ENCODE measurements at regions not wholly inside any gene's neighbourhood (a gene's known extent, or its start where the extent isn't known, plus 50 kb on each side); places are given as distances from the start of the nearest gene placed in this dataset.

DNA sequence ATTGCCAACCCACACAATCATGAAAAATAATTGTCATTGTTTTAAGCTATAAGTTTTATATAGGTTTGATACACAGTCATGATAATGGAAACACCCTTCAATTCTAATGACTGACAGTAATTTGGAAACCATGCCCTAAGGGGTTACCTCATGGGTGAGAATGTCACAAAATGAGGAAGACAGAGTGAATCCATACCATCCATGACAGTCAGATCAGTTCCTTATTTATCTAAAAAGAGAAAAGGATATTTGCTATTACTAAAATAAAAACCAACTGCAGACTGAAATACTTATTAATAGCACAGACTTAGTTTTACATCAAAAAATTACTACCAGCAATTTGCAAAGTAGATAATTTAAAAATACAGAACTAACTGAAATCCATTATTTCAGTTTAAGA is 437.8 kb downstream of the UTRN start:
- DNase-seq (ENCODE audit: low read depth in 2 of 2): no peak

DNA sequence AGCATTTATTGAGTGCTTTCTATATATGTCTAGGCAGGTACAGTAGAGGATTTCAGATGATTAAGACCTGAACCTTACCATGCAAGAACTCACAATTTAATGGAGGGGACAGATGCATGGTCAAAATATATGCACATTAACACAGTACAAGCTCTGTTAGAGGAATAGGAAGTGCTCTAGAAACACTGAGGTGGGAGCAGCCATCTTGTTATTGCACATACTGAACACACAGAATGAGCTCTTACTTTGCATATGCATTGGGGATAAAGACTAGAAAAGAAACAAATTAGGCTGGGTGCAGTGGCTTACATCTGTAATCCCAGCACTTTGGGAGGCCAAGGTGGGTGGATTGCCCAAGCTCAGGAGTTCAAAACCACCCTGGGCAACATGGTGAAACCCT is 438.3 kb downstream of the UTRN start:
- no peak for DNase-seq (ENCODE audit: low read depth in 2 of 2)

DNA sequence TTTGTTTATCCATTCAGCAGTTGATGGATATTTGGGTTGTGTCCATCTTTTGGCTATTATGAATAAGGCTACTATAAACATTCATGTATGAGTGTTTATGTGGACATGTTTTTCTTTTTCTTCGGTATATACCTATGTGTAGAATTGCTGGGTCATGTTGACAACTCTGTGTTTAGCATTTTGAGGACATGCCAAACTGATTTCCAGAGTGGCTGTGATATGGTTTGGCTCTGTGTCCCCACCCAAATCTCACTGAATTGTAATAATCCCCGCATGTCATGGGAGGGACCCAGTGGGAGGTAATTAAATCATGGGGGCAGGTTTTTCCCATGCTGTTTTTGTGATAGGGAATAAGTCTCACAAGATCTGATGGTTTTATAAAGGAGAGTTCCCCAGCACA is 439.7 kb downstream of the UTRN start:
- no peak for DNase-seq (ENCODE audit: low read depth in 2 of 2)

DNA sequence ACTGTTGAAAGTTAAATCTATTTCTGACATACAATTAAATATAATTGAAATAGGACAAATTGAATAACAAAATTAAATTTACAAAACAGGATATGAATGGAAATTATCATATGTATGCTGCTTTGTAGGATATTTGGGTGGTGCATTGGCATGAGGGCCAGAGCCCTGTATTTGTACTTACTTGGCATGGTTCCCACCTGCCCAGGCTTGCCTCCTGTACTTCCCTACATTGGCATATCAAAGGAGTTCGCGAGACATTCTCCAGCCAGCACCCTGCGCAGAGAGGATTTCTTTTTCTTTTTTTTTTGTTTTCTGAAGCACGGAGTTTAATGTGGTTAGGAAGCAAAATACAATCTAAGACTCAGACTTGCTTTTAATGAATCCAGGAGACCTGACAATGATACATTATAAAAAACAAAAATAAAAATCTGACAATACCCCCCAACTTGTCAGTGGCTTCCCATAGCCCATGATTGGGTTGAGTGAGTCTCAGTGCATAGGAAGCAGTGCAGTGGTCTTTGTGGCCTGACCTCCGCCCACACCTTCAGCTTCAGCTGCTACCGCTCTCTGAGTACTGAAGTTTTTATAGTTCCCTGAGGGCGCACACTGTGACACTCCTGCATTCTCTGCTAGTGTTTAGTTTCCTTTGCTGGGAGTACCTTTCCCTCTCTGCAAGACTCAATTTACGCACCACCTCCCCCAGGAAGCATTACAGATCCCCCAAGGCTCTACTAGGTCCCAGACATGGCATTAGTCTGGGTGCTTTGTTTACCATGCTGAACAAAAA is 440.8 kb downstream of the UTRN start:
- no peak for DNase-seq (ENCODE audit: low read depth in 2 of 2)

DNA sequence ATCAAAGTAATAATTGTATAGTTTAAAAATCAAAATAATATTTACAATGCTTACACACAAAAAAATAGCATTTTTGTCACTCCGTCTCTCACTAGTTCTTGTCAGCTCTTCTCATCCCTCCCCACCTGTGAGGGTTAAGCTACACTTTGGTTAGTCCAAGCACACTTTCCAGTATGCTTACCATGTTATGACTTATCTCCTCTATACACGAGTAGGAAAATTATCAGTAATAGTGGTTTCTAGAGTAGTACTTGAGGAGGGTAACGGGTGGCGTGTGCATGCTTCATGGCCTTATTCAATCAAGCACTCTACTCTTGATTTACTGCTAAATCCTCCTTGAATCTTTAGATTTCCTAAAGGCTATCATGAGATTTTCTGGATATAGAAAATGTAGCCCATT is 443.7 kb downstream of the UTRN start:
- DNase-seq (ENCODE audit: low read depth in 2 of 2): no peak

DNA sequence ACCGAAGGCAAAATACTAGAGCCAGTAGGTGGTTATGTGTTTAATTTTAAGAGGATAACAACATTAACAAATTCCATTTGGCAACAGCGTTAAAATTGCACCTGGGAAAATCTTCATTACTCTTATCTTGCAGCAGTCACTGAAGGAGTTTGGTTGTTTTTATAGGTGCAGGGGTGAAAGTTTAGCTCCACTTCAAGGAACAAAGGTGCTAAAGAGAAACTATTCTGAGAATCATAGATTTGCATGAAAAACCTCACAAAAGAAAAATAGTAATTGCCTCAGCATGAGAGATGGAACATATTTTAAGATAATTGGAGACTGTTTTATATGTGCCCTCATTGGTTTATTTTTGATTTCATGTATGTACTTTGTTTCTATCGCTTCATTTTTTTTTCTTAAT is 444.4 kb downstream of the UTRN start:
- DNase-seq (ENCODE audit: low read depth in 2 of 2): no peak

DNA sequence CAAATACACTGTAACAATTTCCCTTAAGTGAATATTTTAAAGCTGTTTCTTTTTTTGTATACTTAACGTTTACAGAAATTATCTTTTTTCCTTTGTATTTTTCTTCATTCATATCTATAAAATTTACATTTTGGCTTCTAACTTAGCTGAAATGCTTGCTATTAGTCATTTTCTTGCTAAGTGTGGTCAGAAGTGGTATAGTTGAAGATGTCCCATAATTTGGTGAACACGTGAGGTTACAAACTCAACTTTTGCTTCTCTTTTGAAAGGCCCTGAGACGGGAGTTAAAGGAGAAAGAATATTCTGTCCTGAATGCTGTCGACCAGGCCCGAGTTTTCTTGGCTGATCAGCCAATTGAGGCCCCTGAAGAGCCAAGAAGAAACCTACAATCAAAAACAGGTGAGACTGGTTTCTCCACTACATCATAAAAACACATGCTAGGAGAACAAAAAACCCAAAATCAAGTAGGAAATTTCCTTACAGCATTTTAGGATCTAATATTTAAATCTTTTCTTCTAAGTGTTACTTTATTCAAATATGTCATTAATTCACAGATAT is 445.0 kb downstream of the UTRN start:
- no peak for DNase-seq (ENCODE audit: low read depth in 2 of 2)

DNA sequence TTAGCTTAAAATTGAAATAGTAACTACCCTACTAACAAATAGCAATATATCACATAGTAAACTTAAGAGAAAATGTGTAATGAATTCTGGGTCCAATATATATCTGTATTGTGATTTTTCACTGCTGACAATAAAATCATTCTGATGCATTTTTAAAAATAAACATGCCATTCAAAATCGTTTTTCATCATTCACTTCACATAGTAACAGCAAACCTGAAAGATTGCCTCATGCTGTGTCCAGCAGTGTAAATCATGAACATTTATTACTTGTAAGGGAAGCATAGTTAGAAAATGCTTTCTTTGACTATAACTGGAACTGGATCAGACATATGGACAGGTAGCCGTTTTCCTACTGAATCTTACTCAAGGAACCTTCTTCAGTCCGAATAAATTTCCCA is 446.1 kb downstream of the UTRN start:
- DNase-seq (ENCODE audit: low read depth in 2 of 2): no peak

DNA sequence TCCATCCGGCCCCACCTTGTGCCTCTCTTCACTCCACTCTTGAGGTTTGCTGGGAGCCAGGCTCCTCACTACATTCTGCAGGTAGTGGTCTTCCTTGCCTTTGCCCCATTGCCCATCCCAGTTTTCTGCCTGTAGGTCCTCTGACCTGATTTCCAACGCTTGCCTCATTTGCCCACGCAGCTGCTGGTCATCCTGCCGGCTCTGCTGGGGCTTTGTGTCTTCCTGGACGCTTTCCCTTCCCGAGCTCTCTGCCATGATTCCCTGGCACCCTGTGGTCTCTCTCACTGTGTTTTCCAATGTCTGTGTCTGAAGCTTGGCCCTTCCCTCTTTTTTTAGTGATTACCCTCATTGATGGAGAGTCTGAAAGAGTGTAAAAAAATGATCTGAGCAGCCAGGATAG is 451.6 kb downstream of the UTRN start:
- no peak for DNase-seq (ENCODE audit: low read depth in 2 of 2)

DNA sequence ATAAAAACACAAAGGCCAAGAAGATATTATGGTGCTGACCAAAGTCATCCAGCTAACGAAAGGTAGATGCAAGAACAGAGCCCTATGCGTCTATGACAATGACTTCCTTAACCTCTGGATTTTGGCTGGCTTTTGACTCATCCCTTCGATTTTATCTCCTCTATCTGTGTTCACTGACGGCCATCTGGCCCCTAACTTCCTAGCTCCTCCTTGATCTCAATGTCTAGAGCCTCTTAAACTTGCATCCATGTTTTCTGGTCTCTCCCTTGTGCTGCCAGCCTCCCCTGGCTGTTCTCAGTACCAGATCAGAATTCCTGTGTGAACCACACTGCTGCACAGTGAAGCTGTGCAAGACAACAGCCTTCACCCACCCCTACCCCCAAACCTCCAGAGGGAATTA is 452.9 kb downstream of the UTRN start:
- no peak for DNase-seq (ENCODE audit: low read depth in 2 of 2)

DNA sequence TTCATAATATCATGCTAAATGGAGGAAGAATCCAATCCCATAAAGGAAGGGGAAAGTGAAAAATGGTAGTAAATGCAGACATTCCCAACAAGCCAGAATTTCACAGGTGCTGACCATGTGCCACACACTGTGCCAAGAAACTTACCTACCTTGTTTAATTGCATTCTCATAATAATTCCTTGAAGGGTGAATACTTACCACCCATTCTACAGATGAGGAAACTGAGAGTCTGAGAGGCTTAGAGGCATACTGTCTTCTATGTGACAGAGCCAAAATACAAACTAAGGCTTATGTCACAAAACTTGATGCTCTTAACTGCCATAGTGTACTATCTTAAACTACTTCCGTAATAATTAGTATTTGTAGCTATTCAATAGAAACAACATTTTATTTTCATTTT is 454.7 kb downstream of the UTRN start:
- DNase-seq (ENCODE audit: low read depth in 2 of 2): no peak

DNA sequence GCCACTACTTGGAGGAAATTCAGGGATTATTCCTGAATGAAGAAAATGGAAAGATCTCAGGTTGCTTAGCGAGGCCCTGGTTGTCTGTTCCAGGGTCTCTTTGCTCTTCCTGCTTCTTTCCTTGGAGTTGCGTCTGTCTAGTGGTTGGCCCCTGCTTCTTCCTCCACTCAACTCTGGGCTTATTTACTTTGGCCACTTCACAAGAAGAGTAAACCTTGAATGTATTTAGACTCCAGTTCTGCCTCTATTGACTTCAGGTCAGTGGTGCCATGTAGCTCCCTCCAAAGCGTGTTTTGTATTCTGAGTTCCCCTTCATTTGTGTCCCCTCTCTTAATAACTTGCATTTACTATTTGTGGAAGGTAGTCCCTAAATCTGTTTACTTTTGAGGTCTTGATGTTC is 456.5 kb downstream of the UTRN start:
- DNase-seq (ENCODE audit: low read depth in 2 of 2): no peak

DNA sequence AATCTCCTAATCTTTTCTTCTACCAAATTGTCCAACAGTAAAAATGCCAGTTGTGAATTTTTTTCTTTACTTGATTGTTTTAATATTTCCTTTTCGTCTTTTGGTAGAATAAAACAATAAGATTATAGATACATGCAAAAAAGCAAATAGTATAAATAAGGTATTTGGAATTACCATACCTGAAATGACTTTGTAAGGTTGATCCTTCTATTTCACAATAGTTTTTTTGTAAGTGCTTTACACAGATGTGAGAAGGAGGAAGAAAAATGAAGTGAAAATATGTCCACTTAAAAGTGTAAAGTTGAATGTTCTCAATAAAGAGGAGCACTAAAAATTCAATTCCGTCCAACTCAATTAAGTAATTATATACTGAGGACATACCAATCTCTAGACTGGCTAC is 457.6 kb downstream of the UTRN start:
- DNase-seq (ENCODE audit: low read depth in 2 of 2): no peak

DNA sequence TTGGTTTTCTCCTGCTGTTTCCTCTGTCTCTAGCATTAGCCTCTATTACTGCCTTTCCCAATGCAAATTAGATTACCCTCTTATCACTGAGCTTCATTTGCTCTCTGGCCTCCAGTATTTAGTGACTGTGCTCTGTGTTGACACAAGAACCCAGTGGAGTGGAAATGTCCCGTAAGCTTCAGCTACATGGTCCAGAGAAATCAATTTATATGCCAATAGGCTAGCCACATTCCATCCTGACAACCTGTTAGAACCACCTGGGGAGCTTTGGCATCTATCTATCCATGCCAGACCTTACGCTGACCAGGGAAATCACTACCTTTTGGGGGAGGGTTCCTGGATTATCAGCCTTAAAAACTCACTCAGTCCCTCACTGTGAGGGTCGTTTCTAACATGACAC is 459.6 kb downstream of the UTRN start:
- DNase-seq (ENCODE audit: low read depth in 2 of 2): no peak

DNA sequence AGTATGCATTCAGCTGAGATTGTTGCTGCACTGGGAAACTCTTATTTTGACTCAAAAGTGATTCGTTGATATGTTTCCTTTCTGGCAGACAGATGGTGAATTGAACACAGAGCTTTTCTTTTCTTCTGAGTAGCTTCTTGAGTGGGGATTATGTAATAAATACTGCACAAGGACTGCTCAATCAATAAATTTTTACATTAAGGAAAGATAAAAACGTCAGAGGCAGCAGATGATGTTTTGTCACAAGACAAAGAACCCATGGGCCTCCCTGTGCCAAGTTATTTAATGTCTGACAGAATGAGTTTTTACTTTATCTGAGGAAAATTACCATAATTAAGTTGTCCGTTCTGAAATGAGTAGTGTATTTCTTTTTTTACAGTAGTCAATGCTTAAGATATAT is 460.3 kb downstream of the UTRN start:
- DNase-seq (ENCODE audit: low read depth in 2 of 2): no peak

DNA sequence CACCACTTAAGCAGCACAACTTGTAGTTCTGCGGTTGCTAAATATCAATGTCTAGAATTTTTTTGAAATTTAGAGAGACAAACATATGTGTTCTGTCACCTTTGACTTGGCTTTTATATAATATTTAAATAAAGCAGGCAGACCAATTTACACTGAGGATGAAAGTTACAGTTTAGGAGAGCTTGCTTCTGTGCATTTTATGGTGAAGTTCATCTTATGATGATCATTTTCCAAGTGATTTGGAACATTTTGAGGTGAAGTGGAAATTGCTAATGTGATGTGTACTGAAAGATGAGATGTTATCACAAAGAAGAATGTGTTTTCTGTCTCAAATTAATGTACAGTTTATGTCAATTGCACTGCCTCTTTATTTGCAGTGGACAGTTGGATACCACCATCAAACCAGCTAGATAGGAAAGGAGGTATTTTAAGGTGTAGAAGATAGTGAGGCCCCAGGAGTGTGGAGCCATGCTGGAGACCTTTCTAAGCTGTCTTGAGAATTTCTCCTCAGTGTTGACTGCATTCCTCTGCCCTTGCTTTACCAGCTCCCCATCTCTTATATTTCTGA is 461.9 kb downstream of the UTRN start:
- no peak for DNase-seq (ENCODE audit: low read depth in 2 of 2)

DNA sequence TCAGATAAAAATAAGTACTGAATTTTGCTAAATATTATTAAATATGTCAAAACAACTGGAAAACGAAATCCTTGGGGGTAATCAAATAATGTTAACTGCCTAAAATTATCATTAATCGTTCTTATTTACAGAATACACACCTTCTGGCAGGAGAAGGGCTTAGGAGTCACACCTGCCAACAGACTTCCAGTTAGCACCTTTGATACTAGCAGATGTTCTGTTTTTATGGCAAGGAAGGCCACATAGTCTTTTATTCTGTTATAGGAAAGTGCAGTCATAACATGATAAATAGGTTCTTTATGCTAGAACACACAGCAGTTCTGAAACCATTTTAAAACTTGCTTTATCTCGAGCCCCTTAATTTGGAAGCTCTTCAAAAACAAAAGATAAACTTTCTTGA is 464.1 kb downstream of the UTRN start:
- DNase-seq (ENCODE audit: low read depth in 2 of 2): no peak

DNA sequence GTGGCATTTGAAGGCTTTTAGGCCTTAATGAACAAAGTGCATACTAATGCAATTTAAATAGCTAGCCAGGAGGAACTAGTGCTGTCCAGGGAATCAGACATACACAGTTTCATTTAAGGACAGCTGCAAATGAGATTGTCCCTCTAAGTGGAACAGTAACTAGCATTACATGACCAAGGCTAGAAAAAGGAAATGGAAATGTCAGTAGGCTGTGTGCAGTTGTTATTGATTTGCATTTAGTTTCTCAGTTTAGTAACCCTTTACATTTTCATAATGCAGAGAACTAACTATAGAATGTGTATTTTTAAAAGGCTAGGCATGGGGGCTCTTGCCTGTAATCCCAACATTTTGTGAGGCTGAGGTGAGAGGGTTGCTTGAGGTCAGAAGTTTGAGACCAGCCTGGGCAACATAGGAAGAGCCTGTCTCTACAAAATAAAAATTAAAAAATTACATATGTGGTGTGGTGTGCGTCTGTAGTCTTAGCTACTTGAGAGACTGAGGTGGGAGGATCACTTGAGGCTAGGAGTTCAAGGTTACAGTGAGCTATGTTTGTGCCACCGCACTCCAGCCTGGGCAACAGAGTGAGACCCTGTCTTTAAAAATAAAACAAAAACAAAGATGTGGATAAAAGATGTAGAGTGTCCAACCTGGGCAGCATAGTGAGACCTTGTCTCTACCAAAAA is 468.0 kb downstream of the UTRN start:
- DNase-seq (ENCODE audit: low read depth in 2 of 2): no peak

DNA sequence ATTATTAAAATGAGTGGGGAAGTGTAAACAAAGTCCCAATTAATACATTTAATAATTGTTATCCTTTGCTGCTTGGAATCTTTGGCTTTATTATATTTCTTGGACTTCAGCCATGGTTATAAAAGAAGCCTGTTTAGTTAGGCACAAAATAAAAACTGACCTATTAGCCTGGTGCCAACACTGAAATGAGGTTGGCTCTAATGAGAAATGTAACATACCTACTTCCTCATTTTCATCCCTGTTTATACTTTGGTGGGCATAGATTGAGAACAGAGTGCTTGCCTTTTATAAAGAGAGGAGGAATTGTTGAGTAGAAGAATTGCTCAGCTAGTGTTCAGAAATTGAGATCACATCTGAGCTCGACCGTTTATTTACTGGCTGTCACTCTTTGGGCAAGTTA is 471.3 kb downstream of the UTRN start:
- DNase-seq (ENCODE audit: low read depth in 2 of 2): no peak

DNA sequence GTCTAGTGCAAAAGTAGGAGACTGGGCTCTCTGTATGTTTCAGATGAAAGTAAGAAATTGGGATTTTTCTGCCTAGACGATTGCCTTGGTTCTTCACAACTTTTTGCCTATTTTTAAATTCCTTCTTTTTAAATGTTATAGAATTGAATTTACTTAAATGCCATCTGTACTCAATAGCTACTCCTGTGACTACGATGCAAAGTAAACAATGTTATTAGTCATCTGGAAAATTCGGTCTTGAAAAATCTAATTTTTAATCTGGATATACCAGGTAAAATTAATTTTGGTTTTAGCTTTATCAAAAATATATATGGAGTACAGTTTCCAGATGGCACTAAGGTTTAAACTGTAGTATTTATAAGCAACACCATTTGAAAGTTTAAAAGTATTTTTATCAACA is 472.2 kb downstream of the UTRN start:
- DNase-seq (ENCODE audit: low read depth in 2 of 2): no peak

DNA sequence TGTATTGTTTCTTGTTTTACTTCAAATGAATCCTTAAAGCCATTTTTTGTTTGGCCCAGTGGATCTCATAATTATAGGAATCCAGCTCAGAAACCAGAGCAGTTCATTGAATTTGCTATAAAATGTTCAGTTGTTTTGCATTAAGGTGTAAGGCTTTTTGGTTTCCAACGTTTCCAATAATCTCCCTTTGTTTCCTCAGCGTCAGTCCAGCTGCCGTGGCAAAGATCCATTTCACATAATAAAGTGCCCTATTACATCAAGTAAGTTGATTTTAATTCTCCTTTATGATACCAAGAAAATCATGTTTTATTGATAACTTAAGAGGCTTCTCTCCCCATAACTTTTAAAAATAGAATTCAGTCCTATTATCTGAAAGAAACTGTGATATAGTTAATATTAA is 472.6 kb downstream of the UTRN start:
- DNase-seq (ENCODE audit: low read depth in 2 of 2): no peak

DNA sequence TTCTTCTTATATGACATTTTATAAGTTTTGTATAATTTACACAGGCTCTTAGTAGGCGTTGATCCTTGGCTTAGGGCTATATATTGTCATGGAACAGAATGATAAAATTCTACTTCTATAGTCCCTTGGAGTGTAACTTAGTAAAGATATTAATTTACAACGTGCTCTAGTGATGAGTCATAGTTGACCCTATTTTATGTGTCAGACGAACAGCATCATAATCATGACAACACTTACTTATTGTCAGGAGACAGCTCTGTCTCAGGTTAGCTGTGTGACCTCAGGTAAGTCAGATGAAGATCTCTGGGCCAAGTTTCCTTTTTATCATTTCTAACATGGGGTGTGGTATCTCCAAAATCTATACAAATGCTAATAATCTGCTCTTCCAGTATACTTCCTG is 473.5 kb downstream of the UTRN start:
- DNase-seq (ENCODE audit: low read depth in 2 of 2): no peak

DNA sequence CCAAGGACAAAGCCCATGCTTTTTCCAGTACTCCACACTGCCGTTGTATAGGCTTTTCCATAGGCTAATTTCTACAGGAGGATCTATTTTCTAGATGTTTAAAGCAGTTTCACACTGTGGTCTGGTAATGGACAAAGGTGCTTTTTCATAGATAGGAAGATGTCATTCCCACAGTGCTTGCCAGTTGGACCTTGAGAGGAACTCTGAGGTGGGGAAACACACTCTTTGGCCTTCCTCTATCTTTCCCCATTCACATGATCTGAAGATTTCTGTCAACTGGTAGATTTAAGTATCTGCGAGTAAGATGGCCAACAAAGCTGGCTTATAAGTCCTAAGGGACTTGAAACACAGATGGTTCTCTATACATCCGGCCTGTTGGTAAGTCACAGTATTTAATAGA is 477.3 kb downstream of the UTRN start:
- no peak for DNase-seq (ENCODE audit: low read depth in 2 of 2)

Measured in stimulated activated CD4-positive, alpha-beta T cell treated with anti-CD3 and anti-CD28 coated beads, Interleukin-12 subunit alpha, Interleukin-12 subunit beta, amount 100 ng/mL, for 24 hours (primary cell).